ENCODE measurements at regions not wholly inside any gene's neighbourhood (a gene's known extent, or its start where the extent isn't known, plus 50 kb on each side); places are given as distances from the start of the nearest gene placed in this dataset.

- Histone ChIP-seq H3K79me1 (ENCODE audit: low read depth, low read length) (no peaks in the 10 kb centered on the region), H3K56ac (replicated peaks; ENCODE audit: insufficient read length, low read depth, low read length) (no peak overlapping the region), H3K23ac (ENCODE audit: insufficient read length) (no peak overlapping the region), H4K5ac (ENCODE audit: insufficient read length, low read depth, low read length) (no peak overlapping the region), H3K18ac (ENCODE audit: extremely low read depth, low read length) (no peak overlapping the region), H2AK5ac (ENCODE audit: low read depth, low read length) (no peak overlapping the region), H3K4me3 (ENCODE audit: extremely low read depth in 1 of 4, insufficient read depth in 2 of 4, low read depth in 3 of 4, low read length in 4 of 4) (no peak overlapping the region), H3K9ac (replicated peaks in 1 of 4; ENCODE audit: extremely low read depth in 1 of 4, low read depth in 3 of 4, low read length in 3 of 4) (no peak overlapping the region), H2BK120ac (replicated peaks; ENCODE audit: low read depth, low read length) (no peak overlapping the region), H3K23me2 (ENCODE audit: low read depth, low read length) (no peaks in the 10 kb centered on the region), H3K27ac (ENCODE audit: low read depth, low read length) (no peak overlapping the region), H3K9me3 (ENCODE audit: insufficient read depth in 2 of 2, low read depth in 1 of 2, low read length in 1 of 2) (peaks cover 0 to 3% of the 10 kb centered on the region in 2 experiments; a peak in 1 of 4 replicates), H3K14ac (ENCODE audit: insufficient read length) (no peak overlapping the region), H3K4ac (replicated peaks; ENCODE audit: insufficient read length, low read depth, low read length) (no peak overlapping the region), H2BK5ac (ENCODE audit: low read depth, low read length) (no peak overlapping the region), H3K79me2 (ENCODE audit: control insufficient read depth in 1 of 2, insufficient read depth in 2 of 2, low read length in 2 of 2) (no peaks in the 10 kb centered on the region), H4K91ac (replicated peaks; ENCODE audit: insufficient read length, low read length) (no peak overlapping the region), H4K20me1 (replicated peaks in 1 of 2; ENCODE audit: control insufficient read depth in 1 of 2, insufficient read depth in 2 of 2, low read length in 2 of 2) (no peaks in the 10 kb centered on the region), H3K36me3 (ENCODE audit: control insufficient read depth in 2 of 4, insufficient read depth in 4 of 4, low read length in 3 of 4) (no peaks in the 10 kb centered on the region), H2BK15ac (ENCODE audit: low read length) (no peak overlapping the region), H3K27me3 (replicated peaks in 1 of 4; ENCODE audit: control insufficient read depth in 3 of 4, extremely low read depth in 1 of 4, insufficient read depth in 3 of 4, low read length in 3 of 4) (no peaks in the 10 kb centered on the region), H2BK20ac (ENCODE audit: low read length) (no peak overlapping the region), H3K4me1 (replicated peaks in 1 of 4; ENCODE audit: control insufficient read depth in 3 of 4, insufficient read depth in 4 of 4, low read length in 3 of 4) (no peaks in the 10 kb centered on the region), H2BK12ac (ENCODE audit: low read depth, low read length) (no peak overlapping the region), H4K8ac (ENCODE audit: extremely low read depth, insufficient read depth, low read length) (no peak overlapping the region), H2AFZ (ENCODE audit: low read length) (no peak overlapping the region), H3K4me2 (ENCODE audit: insufficient read depth in 1 of 2, low read depth in 2 of 2, low read length in 2 of 2) (no peak overlapping the region)
- 98% methylated on average over 3 of the region's 3 CpGs; no CpG with 5 or more reads in 1 of the 2 experiments for WGBS, 2 experiments (ENCODE audit: extremely low coverage in 1 of 2, insufficient coverage in 1 of 2, insufficient read length in 1 of 2, insufficient replicate concordance in 2 of 2, low coverage in 1 of 2, low lambda C conversion rate in 2 of 2, missing lambda C conversion rate in 1 of 2)
- POLR2A ChIA-PET (ENCODE audit: partially characterized antibody), result interaction anchor here (1.2 kb wide), 1 partner anchor 11 kb away, joined by 3 read pairs; no protein-coding TSS in a partner anchor
- TF ChIP-seq TCF12 (IDR thresholded peaks at IDR 0.05; ENCODE audit: low read depth, low read length) (no peak), ATF3 (IDR thresholded peaks at IDR 0.05; ENCODE audit: insufficient read depth, low read depth, low read length) (no peak), SIRT6 (IDR thresholded peaks at IDR 0.05; ENCODE audit: low read length) (no peak), EP300 (IDR thresholded peaks at IDR 0.05; ENCODE audit: borderline replicate concordance in 1 of 2, low read depth in 2 of 2, low read length in 2 of 2) (no peak), TEAD4 (IDR thresholded peaks at IDR 0.05; ENCODE audit: low read depth, low read length) (no peak), RAD21 (IDR thresholded peaks at IDR 0.05 in 1 of 2, conservative IDR thresholded peaks at IDR 0.05 in 1 of 2; ENCODE audit: low read depth in 2 of 2, low read length in 2 of 2) (no peak), SP1 (IDR thresholded peaks at IDR 0.05; ENCODE audit: low read depth, low read length) (no peak), TBP (IDR thresholded peaks at IDR 0.05; ENCODE audit: low read depth, low read length) (no peak), NRF1 (IDR thresholded peaks at IDR 0.05; ENCODE audit: low read depth, low read length) (no peak), ZNF274 (IDR thresholded peaks at IDR 0.05; ENCODE audit: borderline replicate concordance, extremely low read depth, low read length) (no peak)
- DNase-seq (ENCODE audit: low read depth in 1 of 2, low spot score in 2 of 2) (no peak), FAIRE-seq (no peak)
- CTCF ChIA-PET (ENCODE audit: partially characterized antibody), result interaction anchor here (1.2 to 1.9 kb wide), 2 partner anchors 9 to 420 kb away, joined by 3 to 6 read pairs; no protein-coding TSS in a partner anchor
Observed at GRCh38 chr6:19443411-19443810, 393.8 kb upstream of the ID4 start.

All from H1 (cell line).